HG03108 (cell line): ENCODE measurements at regions not wholly inside any gene's neighbourhood (a gene's known extent, or its start where the extent isn't known, plus 50 kb on each side); places are given as distances from the start of the nearest gene placed in this dataset.
A peak's percentile ranks its signal among the peaks of the same experiment; 100 is the strongest.

Experiments used
- ATAC-seq: cut with Tn5 transposase; IDR thresholded peaks from one replicate; pipeline ENCODE4 v1.9.1; 2021; ENCODE audit warnings: moderate library complexity; ENCODE audit not compliant: unreplicated experiment

GRCh38 chr5:159832073-159832472, 84.2 kb upstream of the ADRA1B start:
- ATAC-seq = no peak

- ATAC-seq = no peak
Observed at GRCh38 chr5:159833088-159833487, 83.2 kb upstream of the ADRA1B start.

DNA sequence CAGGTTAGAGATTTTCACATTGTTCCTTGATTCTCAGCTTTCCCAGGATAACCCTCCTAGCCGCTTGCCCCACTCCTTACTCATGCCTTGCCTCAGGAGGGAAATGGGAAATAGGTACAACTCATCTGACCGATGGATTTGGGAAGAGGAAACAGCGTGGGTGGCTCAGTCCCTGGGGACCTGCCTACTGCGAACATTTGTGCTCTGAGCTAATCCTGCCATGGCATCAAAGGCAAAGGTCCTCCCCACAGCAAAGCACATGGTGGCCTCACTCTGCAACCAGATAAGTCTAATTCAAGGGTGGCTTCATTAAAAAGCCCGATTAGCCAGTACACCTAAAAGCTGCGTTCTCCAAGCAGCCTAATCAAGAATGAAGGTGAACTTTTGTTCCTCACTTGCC, 82.4 kb upstream of the ADRA1B start:
- ATAC-seq = no peak

DNA sequence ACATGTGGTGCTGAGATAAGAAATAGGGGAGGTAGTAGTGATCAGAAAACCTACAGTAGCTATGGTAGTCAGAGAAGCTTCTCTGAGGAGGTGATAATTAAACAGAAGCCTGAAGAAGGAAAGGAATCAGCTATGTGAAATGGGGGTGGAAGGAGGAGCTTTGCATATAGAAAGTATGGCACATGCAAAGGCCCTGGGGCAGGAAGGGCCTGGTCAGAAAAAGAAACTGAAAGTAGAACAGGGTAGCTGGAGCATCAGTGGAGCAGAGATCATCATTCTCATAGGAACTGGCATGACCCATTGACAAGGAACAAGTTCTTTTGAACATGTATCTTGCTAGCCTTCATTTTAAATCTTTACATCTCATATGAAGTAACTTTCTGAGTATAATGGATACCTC, 80.7 kb upstream of the ADRA1B start:
- no peak for ATAC-seq

GRCh38 chr5:159836691-159837090, 79.6 kb upstream of the ADRA1B start:
- no peak for ATAC-seq

- ATAC-seq = no peak
Observed at GRCh38 chr5:159837860-159838259, 78.4 kb upstream of the ADRA1B start.

GRCh38 chr5:159838551-159839222, 77.6 kb upstream of the ADRA1B start:
- no peak for ATAC-seq

DNA sequence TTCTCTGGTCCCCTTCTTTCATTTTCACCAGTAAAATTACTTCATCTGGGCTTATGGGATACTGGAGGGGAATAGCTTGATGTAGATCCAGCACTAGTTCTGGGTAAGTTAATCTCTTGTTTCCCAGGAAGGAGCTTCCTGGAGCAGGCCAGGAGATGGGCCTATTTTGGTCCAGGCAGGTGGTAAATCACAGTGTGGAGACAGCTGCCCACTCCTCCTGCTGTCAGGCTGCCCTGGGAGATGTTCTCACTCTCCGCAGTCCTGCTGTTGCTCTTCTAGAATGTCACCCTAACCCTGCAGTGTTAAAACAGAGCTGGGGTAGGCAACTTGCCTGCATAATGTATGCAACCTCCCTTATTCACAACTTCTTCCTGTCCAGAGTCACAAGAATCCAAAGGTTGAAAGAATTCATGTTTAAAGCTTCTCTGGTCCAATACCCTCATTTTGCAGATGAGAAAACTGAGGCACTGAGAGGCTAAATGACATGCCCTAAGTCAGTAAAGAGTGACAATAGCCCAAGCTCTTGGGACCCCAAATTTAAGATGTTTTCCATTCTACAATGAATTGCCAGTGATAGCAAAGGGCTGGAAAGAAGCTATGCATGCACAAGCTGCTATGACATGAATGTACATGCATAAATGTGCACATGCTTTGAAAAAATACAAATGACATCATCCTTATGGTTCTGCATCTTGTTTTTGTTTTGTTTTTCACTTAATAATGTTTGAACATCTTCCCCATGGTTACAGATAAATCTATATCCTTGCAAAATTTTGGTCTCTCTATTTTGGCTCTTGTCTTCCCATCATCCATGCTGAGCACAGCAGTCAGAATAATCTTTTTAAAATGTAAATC, 71.8 kb upstream of the ADRA1B start:
- no peak for ATAC-seq

DNA sequence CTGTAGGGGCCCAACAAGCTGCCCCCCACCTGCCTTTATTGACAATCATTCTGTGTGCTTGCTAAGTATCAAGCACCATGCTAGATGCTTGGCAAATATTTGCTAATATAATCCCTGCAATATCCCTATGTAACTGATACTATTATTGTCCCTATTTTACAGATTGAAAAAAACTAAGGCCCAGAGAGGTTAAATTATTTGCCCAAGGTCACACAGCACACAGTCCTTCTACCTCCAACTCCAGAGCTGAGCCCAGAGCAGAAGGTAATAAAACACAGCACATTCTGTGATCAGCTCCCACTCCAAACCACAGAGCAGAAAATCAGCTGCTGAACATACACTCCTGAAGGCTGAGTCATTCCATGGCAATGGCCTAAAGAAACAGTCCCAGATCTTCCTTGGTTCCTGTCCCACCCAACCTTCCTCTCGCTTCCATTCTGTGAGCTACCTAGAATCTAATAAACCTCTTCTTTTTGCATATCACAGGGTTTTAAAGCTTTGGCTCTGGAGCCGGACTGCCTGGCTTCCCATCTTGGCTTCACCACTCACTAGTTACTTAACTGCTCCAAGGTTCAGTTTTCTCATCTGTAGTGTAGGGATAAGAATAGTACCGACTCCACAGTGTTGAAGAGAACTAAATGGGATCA, 66.7 kb upstream of the ADRA1B start:
- no peak for ATAC-seq

- ATAC-seq = no peak
Observed at GRCh38 chr5:159850160-159850559, 66.1 kb upstream of the ADRA1B start.

- no peak for ATAC-seq
Observed at GRCh38 chr5:159851053-159851452, 65.2 kb upstream of the ADRA1B start.

DNA sequence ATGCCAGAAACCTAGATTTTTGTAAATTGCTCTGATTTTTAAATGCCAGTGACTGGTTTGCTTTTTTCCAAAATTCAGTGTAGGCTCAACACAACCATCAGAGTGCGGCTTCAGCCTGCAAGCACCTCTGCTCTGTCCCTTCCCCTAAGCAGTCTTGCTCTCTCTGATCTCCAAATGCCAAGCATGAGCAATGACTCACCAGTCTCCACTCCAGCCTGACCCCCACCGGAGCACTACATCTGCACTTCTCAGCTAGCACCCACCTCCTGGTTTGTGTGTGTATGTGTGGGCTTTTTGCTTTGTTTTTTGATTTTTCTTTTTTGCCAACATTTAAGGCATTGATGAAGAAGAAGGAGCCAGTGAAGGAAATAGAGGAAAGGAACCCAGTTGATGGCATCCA, 61.4 kb upstream of the ADRA1B start:
- no peak for ATAC-seq

- no peak for ATAC-seq
Observed at GRCh38 chr5:159855476-159856191, 60.6 kb upstream of the ADRA1B start.

- ATAC-seq = no peak
Observed at GRCh38 chr5:159858871-159859270, 57.4 kb upstream of the ADRA1B start.

DNA sequence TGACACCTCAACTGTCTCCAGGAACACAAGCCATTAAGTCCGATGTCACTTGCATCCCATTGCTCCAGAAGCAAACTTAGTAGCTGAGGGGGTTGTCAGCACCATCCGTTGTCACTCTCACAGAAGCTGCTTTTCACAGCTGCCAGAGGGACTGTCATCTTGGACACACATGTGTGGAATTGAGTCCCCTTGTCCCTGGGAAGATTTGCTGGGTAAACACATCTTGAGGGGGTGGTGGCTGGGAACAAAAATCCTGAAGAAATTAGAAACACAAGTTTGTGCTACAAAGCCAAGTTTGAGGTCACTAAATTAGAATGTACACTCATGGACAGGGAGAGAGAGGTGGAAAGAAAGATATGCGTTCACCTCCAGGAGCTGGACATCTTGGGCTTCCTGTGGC, 55.2 kb upstream of the ADRA1B start:
- ATAC-seq = no peak

DNA sequence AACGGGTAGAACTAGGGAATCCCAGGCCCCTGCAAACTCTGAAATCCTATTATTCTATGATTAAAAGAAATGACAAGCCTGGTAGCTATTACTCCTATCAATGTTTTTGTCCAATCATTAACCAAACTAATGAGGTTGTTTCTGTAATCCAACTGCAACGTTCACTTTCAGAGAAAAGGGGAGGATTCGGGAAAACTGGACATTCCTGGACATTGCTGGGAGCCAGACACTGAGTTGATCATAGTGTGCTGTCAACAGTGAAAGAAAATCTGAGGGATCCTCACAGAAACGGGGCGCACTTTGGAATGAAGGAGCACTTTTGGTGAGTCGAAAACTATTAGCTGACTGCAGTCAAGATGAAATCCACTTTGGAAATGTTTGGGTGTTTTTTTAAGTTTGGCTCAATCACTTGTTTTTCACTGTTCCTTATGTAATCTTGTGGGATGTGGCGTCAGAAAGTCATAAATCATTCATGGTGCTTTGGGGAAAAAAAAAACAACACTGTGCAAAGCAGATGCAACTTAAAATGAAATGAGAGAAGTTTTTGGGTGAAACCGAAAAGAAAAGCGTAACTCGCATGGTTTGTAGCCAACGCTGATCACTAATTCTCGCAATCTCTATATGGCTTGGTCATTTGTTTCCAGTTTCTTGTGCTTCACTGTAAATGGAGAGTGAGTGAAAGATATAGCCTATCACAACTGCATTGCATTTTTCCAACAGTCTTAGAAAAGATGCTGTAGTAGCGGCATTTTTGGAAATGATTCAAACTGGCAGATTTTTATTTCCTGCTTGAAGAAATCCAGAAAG, 51.2 kb upstream of the ADRA1B start:
- peak; percentile 90 for ATAC-seq

- ATAC-seq = no peak
Observed at GRCh38 chr5:159866093-159866492, 50.2 kb upstream of the ADRA1B start.
